Keratinocyte (primary cell): ENCODE measurements at regions not wholly inside any gene's neighbourhood (a gene's known extent, or its start where the extent isn't known, plus 50 kb on each side); places are given as distances from the start of the nearest gene placed in this dataset.

Source experiments
- DNase-seq: peaks from one replicate; pipeline ENCODE4 v3.0.0-alpha.2; 2011; ENCODE audit warnings: low read depth, missing footprints, low spot score
- FAIRE-seq: peaks from 2 replicates; lab custom pipeline; 2011; peaks lifted over from hg19 to GRCh38; lab: Jason Lieb, UNC
- H2AFZ ChIP-seq: 2 replicates; pipeline ENCODE4 v1.6.0; 2012; ENCODE audit warnings: low read length, control low read depth, inconsistent platforms; ENCODE audit not compliant: control insufficient read depth
- H3K27ac ChIP-seq: 2 replicates; pipeline ENCODE4 v1.5.1; 2011; ENCODE audit warnings: low read length; ENCODE audit not compliant: control insufficient read depth, insufficient read depth
- H3K27me3 ChIP-seq: 3 replicates; pipeline ENCODE4 v1.6.0; 2011; ENCODE audit warnings: low read length; ENCODE audit not compliant: control insufficient read depth, insufficient read depth; ENCODE audit errors: extremely low read depth
- H3K36me3 ChIP-seq, 2 experiments: 2 replicates in 1 of 2; 3 replicates in 1 of 2; pipeline ENCODE4 v1.5.1; 2011; ENCODE audit warnings: low read length in 2 of 2, mild to moderate bottlenecking in 1 of 2; ENCODE audit not compliant: control insufficient read depth in 2 of 2, insufficient read depth in 2 of 2; ENCODE audit errors: extremely low read depth in 1 of 2
- H3K4me1 ChIP-seq: 3 replicates; pipeline ENCODE4 v1.5.1; 2011; ENCODE audit warnings: low read length; ENCODE audit not compliant: control insufficient read depth, insufficient read depth; ENCODE audit errors: extremely low read depth
- H3K4me2 ChIP-seq: 3 replicates; pipeline ENCODE4 v1.6.0; 2011; ENCODE audit warnings: low read depth, low read length; ENCODE audit not compliant: control insufficient read depth, insufficient read depth; ENCODE audit errors: extremely low read depth
- H3K4me3 ChIP-seq, 3 experiments: fragments of 200-600 bp in 1 of 3; sonication (generic) in 1 of 3; 2 replicates in 2 of 3; 3 replicates in 1 of 3; pipeline ENCODE4 v1.5.1; 2011 to 2016; ENCODE audit warnings: low read length in 3 of 3, mild to moderate bottlenecking in 3 of 3, control low read depth in 2 of 3, inconsistent platforms in 1 of 3, low read depth in 1 of 3, mixed read lengths in 1 of 3, mixed run types in 1 of 3, moderate library complexity in 1 of 3; ENCODE audit not compliant: control insufficient read depth in 2 of 3, insufficient read depth in 2 of 3; ENCODE audit errors: extremely low read depth in 1 of 3
- H3K79me2 ChIP-seq: 2 replicates; pipeline ENCODE4 v1.6.0; 2012; ENCODE audit warnings: low read length; ENCODE audit not compliant: control insufficient read depth, insufficient read depth
- H3K9ac ChIP-seq: 3 replicates; pipeline ENCODE4 v1.6.0; 2011; ENCODE audit warnings: low read length; ENCODE audit not compliant: control insufficient read depth, insufficient read depth; ENCODE audit errors: extremely low read depth
- H3K9me1 ChIP-seq: 3 replicates; pipeline ENCODE4 v1.6.0; 2011; ENCODE audit warnings: low read length; ENCODE audit not compliant: control insufficient read depth, insufficient read depth; ENCODE audit errors: extremely low read depth
- H3K9me3 ChIP-seq: 2 replicates; pipeline ENCODE4 v1.5.1; 2012; ENCODE audit warnings: low read depth, low read length; ENCODE audit not compliant: control insufficient read depth
- H4K20me1 ChIP-seq: 3 replicates; pipeline ENCODE4 v1.6.0; 2011; ENCODE audit warnings: low read length; ENCODE audit not compliant: control insufficient read depth, insufficient read depth; ENCODE audit errors: extremely low read depth
- CTCF ChIP-seq, 3 experiments: IDR thresholded peaks in 1 of 3; conservative IDR thresholded peaks in 1 of 3; optimal IDR thresholded peaks in 1 of 3; 2 replicates in 2 of 3; 3 replicates in 1 of 3; pipeline versions ENCODE3 to v1.5.1; 2011; ENCODE audit warnings: low read length in 3 of 3, mild to moderate bottlenecking in 3 of 3, moderate library complexity in 2 of 3, control low read depth in 1 of 3, inconsistent platforms in 1 of 3; ENCODE audit not compliant: insufficient read depth in 2 of 3; ENCODE audit errors: extremely low read depth in 1 of 3
- EZH2 ChIP-seq: IDR thresholded peaks from one replicate; pipeline ENCODE4 v1.6.1; 2012; ENCODE audit warnings: inconsistent platforms, mild to moderate bottlenecking, low read length, moderate library complexity
- dilution Hi-C: fragments of 300-500 bp; cut with MboI; formaldehyde crosslinking; loops from one replicate; pipeline ENCODE4 v1.7.0; 2020; ENCODE audit warnings: low sequenced_read_pairs; ENCODE audit not compliant: extremely low pct_ligation_motif_present

GRCh38 chr21:35291973-35292627, 243.0 kb upstream of the RUNX1 start:
- H3K9me3 ChIP-seq, result no peaks in the 10 kb centered on the region
- no peak overlapping the region for H3K4me2 ChIP-seq
- TF ChIP-seq CTCF (optimal IDR thresholded peaks at IDR 0.05 in 1 of 3, IDR thresholded peaks at IDR 0.05 in 1 of 3, conservative IDR thresholded peaks at IDR 0.05 in 1 of 3; ENCODE audit: extremely low read depth in 1 of 3, insufficient read depth in 2 of 3, low read length in 3 of 3) (no peak), EZH2 (no peak)
- H3K27ac ChIP-seq, result no peak overlapping the region
- H3K9me1 ChIP-seq, result no peaks in the 10 kb centered on the region
- H4K20me1 ChIP-seq, result no peaks in the 10 kb centered on the region
- no peaks in the 10 kb centered on the region for H3K79me2 ChIP-seq
- H3K4me3 ChIP-seq, result no peak overlapping the region
- FAIRE-seq, result no peak
- no peaks in the 10 kb centered on the region for H3K27me3 ChIP-seq
- dilution Hi-C loops, result no loop called here
- peaks cover 20% of the 10 kb centered on the region for H3K4me1 ChIP-seq
- no peak for DNase-seq
- H3K9ac ChIP-seq, result no peak overlapping the region
- no peak overlapping the region for H2AFZ ChIP-seq
- H3K36me3 ChIP-seq, result no peaks in the 10 kb centered on the region

- H3K79me2 ChIP-seq, result no peaks in the 10 kb centered on the region
- no peak overlapping the region for H3K27ac ChIP-seq
- H3K36me3 ChIP-seq, result no peaks in the 10 kb centered on the region
- H3K9ac ChIP-seq, result no peak overlapping the region
- FAIRE-seq (peak; percentile 83), DNase-seq (no peak)
- TF ChIP-seq CTCF (optimal IDR thresholded peaks at IDR 0.05 in 1 of 3, IDR thresholded peaks at IDR 0.05 in 1 of 3, conservative IDR thresholded peaks at IDR 0.05 in 1 of 3; ENCODE audit: extremely low read depth in 1 of 3, insufficient read depth in 2 of 3, low read length in 3 of 3) (no peak), EZH2 (no peak)
- H4K20me1 ChIP-seq, result no peaks in the 10 kb centered on the region
- dilution Hi-C loops, result no loop called here
- no peaks in the 10 kb centered on the region for H3K27me3 ChIP-seq
- no peaks in the 10 kb centered on the region for H3K9me3 ChIP-seq
- peak overlapping the region; percentile 4 for H3K4me2 ChIP-seq
- no peak overlapping the region for H2AFZ ChIP-seq
- peaks cover 20% of the 10 kb centered on the region for H3K4me1 ChIP-seq
- no peaks in the 10 kb centered on the region for H3K9me1 ChIP-seq
- no peak overlapping the region for H3K4me3 ChIP-seq
These were observed 241.9 kb upstream of the RUNX1 start for GRCh38 chr21:35291034-35291433.
